ENCODE measurements at regions not wholly inside any gene's neighbourhood (a gene's known extent, or its start where the extent isn't known, plus 50 kb on each side); places are given as distances from the start of the nearest gene placed in this dataset.
"Not testable (repeated sequence)": the region's sequence is repeated elsewhere in the genome, so short reads cannot be mapped to it uniquely, and the experiment has no call there.

- not testable (repeated sequence) for H3K36me3 ChIP-seq (ENCODE audit: control insufficient read depth, insufficient read depth, low read length); H3K9ac ChIP-seq (ENCODE audit: insufficient read depth, low read length); H3K27ac ChIP-seq (ENCODE audit: insufficient read depth, low read length); H3K9me3 ChIP-seq (ENCODE audit: control insufficient read depth, insufficient read depth, low read depth, low read length); H4K20me1 ChIP-seq (ENCODE audit: control insufficient read depth, extremely low read depth, insufficient read depth, low read length); H3K4me2 ChIP-seq (ENCODE audit: extremely low read depth, insufficient read depth, low read length); H3K4me3 ChIP-seq (replicated peaks in 1 of 4; ENCODE audit: control extremely low read depth in 1 of 4, insufficient read depth in 1 of 4, low read depth in 3 of 4, low read length in 4 of 4); H3K79me2 ChIP-seq (ENCODE audit: control insufficient read depth, insufficient read depth, low read length); H2AFZ ChIP-seq (ENCODE audit: low read length); H3K4me1 ChIP-seq (ENCODE audit: control insufficient read depth, extremely low read depth, insufficient read depth, low read length); DNase-seq (ENCODE audit: low read depth in 2 of 2); H3K27me3 ChIP-seq (ENCODE audit: control insufficient read depth, insufficient read depth, low read length)
Measured at GRCh38 chr13:18322821-18323220, 858.8 kb downstream of the TUBA3C start.

DNA sequence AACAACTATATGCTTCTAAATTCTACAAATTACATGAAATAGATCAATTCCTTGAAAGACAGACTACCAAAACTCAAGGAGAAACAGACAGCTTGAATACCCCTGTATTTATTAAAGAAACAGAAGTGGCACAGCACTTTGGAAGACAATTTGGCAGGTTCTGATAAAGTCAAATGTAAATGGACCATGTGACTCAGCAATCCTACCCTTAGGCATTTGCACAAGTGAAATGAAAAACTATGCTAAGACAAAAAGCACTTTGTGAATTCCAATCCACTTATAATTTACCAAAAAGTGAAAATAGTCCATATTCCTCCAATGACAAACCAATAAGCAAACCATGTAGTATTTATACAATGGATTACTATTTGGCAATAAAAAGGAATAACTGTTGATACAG lies 862.0 kb downstream of the TUBA3C start:
- H3K27ac ChIP-seq (ENCODE audit: insufficient read depth, low read length); H3K4me2 ChIP-seq (ENCODE audit: extremely low read depth, insufficient read depth, low read length); H3K79me2 ChIP-seq (ENCODE audit: control insufficient read depth, insufficient read depth, low read length): not testable (repeated sequence)

GRCh38 chr13:18303240-18303813 lies 878.3 kb downstream of the TUBA3C start:
- not testable (repeated sequence) for H3K9ac ChIP-seq (ENCODE audit: insufficient read depth, low read length); H3K79me2 ChIP-seq (ENCODE audit: control insufficient read depth, insufficient read depth, low read length); H2AFZ ChIP-seq (ENCODE audit: low read length); H3K9me3 ChIP-seq (ENCODE audit: control insufficient read depth, insufficient read depth, low read depth, low read length); DNase-seq (ENCODE audit: low read depth in 2 of 2); H3K27ac ChIP-seq (ENCODE audit: insufficient read depth, low read length); H3K4me1 ChIP-seq (ENCODE audit: control insufficient read depth, extremely low read depth, insufficient read depth, low read length); H3K4me3 ChIP-seq (replicated peaks in 1 of 4; ENCODE audit: control extremely low read depth in 1 of 4, insufficient read depth in 1 of 4, low read depth in 3 of 4, low read length in 4 of 4); H3K27me3 ChIP-seq (ENCODE audit: control insufficient read depth, insufficient read depth, low read length); H4K20me1 ChIP-seq (ENCODE audit: control insufficient read depth, extremely low read depth, insufficient read depth, low read length); H3K36me3 ChIP-seq (ENCODE audit: control insufficient read depth, insufficient read depth, low read length); H3K4me2 ChIP-seq (ENCODE audit: extremely low read depth, insufficient read depth, low read length)

More for the DNA sequence above, 862.0 kb downstream of the TUBA3C start:
- DNase-seq (ENCODE audit: low read depth in 2 of 2); H4K20me1 ChIP-seq (ENCODE audit: control insufficient read depth, extremely low read depth, insufficient read depth, low read length); H3K36me3 ChIP-seq (ENCODE audit: control insufficient read depth, insufficient read depth, low read length); H3K9ac ChIP-seq (ENCODE audit: insufficient read depth, low read length); H3K9me3 ChIP-seq (ENCODE audit: control insufficient read depth, insufficient read depth, low read depth, low read length); H3K4me3 ChIP-seq (replicated peaks in 1 of 4; ENCODE audit: control extremely low read depth in 1 of 4, insufficient read depth in 1 of 4, low read depth in 3 of 4, low read length in 4 of 4); H2AFZ ChIP-seq (ENCODE audit: low read length); H3K27me3 ChIP-seq (ENCODE audit: control insufficient read depth, insufficient read depth, low read length); H3K4me1 ChIP-seq (ENCODE audit: control insufficient read depth, extremely low read depth, insufficient read depth, low read length): not testable (repeated sequence)

- H3K9me3 ChIP-seq (ENCODE audit: control insufficient read depth, insufficient read depth, low read depth, low read length); H3K4me3 ChIP-seq (replicated peaks in 1 of 4; ENCODE audit: control extremely low read depth in 1 of 4, insufficient read depth in 1 of 4, low read depth in 3 of 4, low read length in 4 of 4); H3K4me2 ChIP-seq (ENCODE audit: extremely low read depth, insufficient read depth, low read length); H3K36me3 ChIP-seq (ENCODE audit: control insufficient read depth, insufficient read depth, low read length); H3K9ac ChIP-seq (ENCODE audit: insufficient read depth, low read length); H3K27ac ChIP-seq (ENCODE audit: insufficient read depth, low read length); DNase-seq (ENCODE audit: low read depth in 2 of 2); H3K27me3 ChIP-seq (ENCODE audit: control insufficient read depth, insufficient read depth, low read length); H3K4me1 ChIP-seq (ENCODE audit: control insufficient read depth, extremely low read depth, insufficient read depth, low read length); H2AFZ ChIP-seq (ENCODE audit: low read length); H4K20me1 ChIP-seq (ENCODE audit: control insufficient read depth, extremely low read depth, insufficient read depth, low read length); H3K79me2 ChIP-seq (ENCODE audit: control insufficient read depth, insufficient read depth, low read length): not testable (repeated sequence)
Measured at GRCh38 chr13:18300968-18301367, 880.7 kb downstream of the TUBA3C start.

GRCh38 chr13:18297359-18297758 lies 884.3 kb downstream of the TUBA3C start:
- not testable (repeated sequence) for H3K9ac ChIP-seq (ENCODE audit: insufficient read depth, low read length); DNase-seq (ENCODE audit: low read depth in 2 of 2); H4K20me1 ChIP-seq (ENCODE audit: control insufficient read depth, extremely low read depth, insufficient read depth, low read length); H3K4me3 ChIP-seq (replicated peaks in 1 of 4; ENCODE audit: control extremely low read depth in 1 of 4, insufficient read depth in 1 of 4, low read depth in 3 of 4, low read length in 4 of 4); H2AFZ ChIP-seq (ENCODE audit: low read length); H3K27ac ChIP-seq (ENCODE audit: insufficient read depth, low read length); H3K4me1 ChIP-seq (ENCODE audit: control insufficient read depth, extremely low read depth, insufficient read depth, low read length); H3K9me3 ChIP-seq (ENCODE audit: control insufficient read depth, insufficient read depth, low read depth, low read length); H3K27me3 ChIP-seq (ENCODE audit: control insufficient read depth, insufficient read depth, low read length); H3K79me2 ChIP-seq (ENCODE audit: control insufficient read depth, insufficient read depth, low read length); H3K36me3 ChIP-seq (ENCODE audit: control insufficient read depth, insufficient read depth, low read length); H3K4me2 ChIP-seq (ENCODE audit: extremely low read depth, insufficient read depth, low read length)

GRCh38 chr13:18296617-18297016 lies 885.0 kb downstream of the TUBA3C start:
- H4K20me1 ChIP-seq (ENCODE audit: control insufficient read depth, extremely low read depth, insufficient read depth, low read length); H3K79me2 ChIP-seq (ENCODE audit: control insufficient read depth, insufficient read depth, low read length); H3K27me3 ChIP-seq (ENCODE audit: control insufficient read depth, insufficient read depth, low read length); H3K4me3 ChIP-seq (replicated peaks in 1 of 4; ENCODE audit: control extremely low read depth in 1 of 4, insufficient read depth in 1 of 4, low read depth in 3 of 4, low read length in 4 of 4); H3K9ac ChIP-seq (ENCODE audit: insufficient read depth, low read length); H3K36me3 ChIP-seq (ENCODE audit: control insufficient read depth, insufficient read depth, low read length); H3K27ac ChIP-seq (ENCODE audit: insufficient read depth, low read length); H3K4me2 ChIP-seq (ENCODE audit: extremely low read depth, insufficient read depth, low read length); DNase-seq (ENCODE audit: low read depth in 2 of 2); H2AFZ ChIP-seq (ENCODE audit: low read length); H3K9me3 ChIP-seq (ENCODE audit: control insufficient read depth, insufficient read depth, low read depth, low read length); H3K4me1 ChIP-seq (ENCODE audit: control insufficient read depth, extremely low read depth, insufficient read depth, low read length): not testable (repeated sequence)

DNA sequence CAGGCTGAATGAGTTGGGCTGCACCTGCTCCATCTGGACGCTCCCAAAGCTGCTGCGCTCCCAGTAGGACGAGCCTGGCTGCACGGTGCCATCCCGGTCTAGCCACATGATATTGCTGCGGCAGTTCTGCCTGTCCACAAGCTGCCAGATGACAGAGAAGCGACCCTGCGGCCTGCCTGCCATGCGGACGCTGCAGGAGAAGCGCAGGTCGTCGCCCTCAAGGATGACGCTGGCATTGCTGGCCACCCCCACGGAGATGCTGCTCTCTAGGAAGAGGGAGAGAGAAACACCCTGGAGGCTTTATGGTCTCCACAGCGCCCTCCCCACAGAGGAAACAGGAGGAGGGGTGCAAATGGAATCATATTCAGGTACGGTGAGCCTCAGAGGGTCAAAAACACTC lies 887.3 kb downstream of the TUBA3C start:
- H3K9me3 ChIP-seq (ENCODE audit: control insufficient read depth, insufficient read depth, low read depth, low read length); H3K4me3 ChIP-seq (replicated peaks in 1 of 4; ENCODE audit: control extremely low read depth in 1 of 4, insufficient read depth in 1 of 4, low read depth in 3 of 4, low read length in 4 of 4); H3K36me3 ChIP-seq (ENCODE audit: control insufficient read depth, insufficient read depth, low read length); H3K9ac ChIP-seq (ENCODE audit: insufficient read depth, low read length); H3K4me2 ChIP-seq (ENCODE audit: extremely low read depth, insufficient read depth, low read length); H4K20me1 ChIP-seq (ENCODE audit: control insufficient read depth, extremely low read depth, insufficient read depth, low read length); H2AFZ ChIP-seq (ENCODE audit: low read length); H3K79me2 ChIP-seq (ENCODE audit: control insufficient read depth, insufficient read depth, low read length); H3K27ac ChIP-seq (ENCODE audit: insufficient read depth, low read length); DNase-seq (ENCODE audit: low read depth in 2 of 2); H3K27me3 ChIP-seq (ENCODE audit: control insufficient read depth, insufficient read depth, low read length); H3K4me1 ChIP-seq (ENCODE audit: control insufficient read depth, extremely low read depth, insufficient read depth, low read length): not testable (repeated sequence)
